ENCODE measurements at regions not wholly inside any gene's neighbourhood (a gene's known extent, or its start where the extent isn't known, plus 50 kb on each side); places are given as distances from the start of the nearest gene placed in this dataset.

- DNase-seq (ENCODE audit: low read depth): no peak
Measured at GRCh38 chr20:59434960-59435359, 134.5 kb downstream of the EDN3 start.

GRCh38 chr20:59435518-59435917 is 135.1 kb downstream of the EDN3 start:
- no peak for DNase-seq (ENCODE audit: low read depth)

- no peak for DNase-seq (ENCODE audit: low read depth)
Measured at GRCh38 chr20:59437601-59438031, 137.2 kb downstream of the EDN3 start.

GRCh38 chr20:59438201-59438600 is 137.8 kb downstream of the EDN3 start:
- no peak for DNase-seq (ENCODE audit: low read depth)

GRCh38 chr20:59439243-59439642 is 138.8 kb downstream of the EDN3 start:
- DNase-seq (ENCODE audit: low read depth): no peak

- DNase-seq (ENCODE audit: low read depth): no peak
Measured at GRCh38 chr20:59441306-59441705, 140.9 kb downstream of the EDN3 start.

- DNase-seq (ENCODE audit: low read depth): no peak
Measured at GRCh38 chr20:59441860-59442810, 141.7 kb downstream of the EDN3 start.

- no peak for DNase-seq (ENCODE audit: low read depth)
Measured at GRCh38 chr20:59443550-59443949, 143.1 kb downstream of the EDN3 start.

GRCh38 chr20:59446376-59446775 is 146.0 kb downstream of the EDN3 start:
- no peak for DNase-seq (ENCODE audit: low read depth)

GRCh38 chr20:59448196-59448595 is 147.8 kb downstream of the EDN3 start:
- no peak for DNase-seq (ENCODE audit: low read depth)

- no peak for DNase-seq (ENCODE audit: low read depth)
Measured at GRCh38 chr20:59448851-59449444, 148.5 kb downstream of the EDN3 start.

GRCh38 chr20:59451066-59451630 is 150.7 kb downstream of the EDN3 start:
- no peak for DNase-seq (ENCODE audit: low read depth)

GRCh38 chr20:59451641-59452040 is 151.2 kb downstream of the EDN3 start:
- DNase-seq (ENCODE audit: low read depth): no peak

GRCh38 chr20:59452856-59453255 is 151.5 kb upstream of the PHACTR3 start:
- no peak for DNase-seq (ENCODE audit: low read depth)

- DNase-seq (ENCODE audit: low read depth): no peak
Measured at GRCh38 chr20:59453759-59454560, 150.4 kb upstream of the PHACTR3 start.

- no peak for DNase-seq (ENCODE audit: low read depth)
Measured at GRCh38 chr20:59455402-59456341, 148.7 kb upstream of the PHACTR3 start.

- no peak for DNase-seq (ENCODE audit: low read depth)
Measured at GRCh38 chr20:59456342-59457279, 147.7 kb upstream of the PHACTR3 start.

- DNase-seq (ENCODE audit: low read depth): no peak
Measured at GRCh38 chr20:59458645-59459044, 145.7 kb upstream of the PHACTR3 start.

GRCh38 chr20:59459586-59459985 is 144.8 kb upstream of the PHACTR3 start:
- no peak for DNase-seq (ENCODE audit: low read depth)

- DNase-seq (ENCODE audit: low read depth): no peak
Measured at GRCh38 chr20:59460352-59460751, 144.0 kb upstream of the PHACTR3 start.
